ENCODE measurements at regions not wholly inside any gene's neighbourhood (a gene's known extent, or its start where the extent isn't known, plus 50 kb on each side); places are given as distances from the start of the nearest gene placed in this dataset.
"Not testable (repeated sequence)": the region's sequence is repeated elsewhere in the genome, so short reads cannot be mapped to it uniquely, and the experiment has no call there.

DNA sequence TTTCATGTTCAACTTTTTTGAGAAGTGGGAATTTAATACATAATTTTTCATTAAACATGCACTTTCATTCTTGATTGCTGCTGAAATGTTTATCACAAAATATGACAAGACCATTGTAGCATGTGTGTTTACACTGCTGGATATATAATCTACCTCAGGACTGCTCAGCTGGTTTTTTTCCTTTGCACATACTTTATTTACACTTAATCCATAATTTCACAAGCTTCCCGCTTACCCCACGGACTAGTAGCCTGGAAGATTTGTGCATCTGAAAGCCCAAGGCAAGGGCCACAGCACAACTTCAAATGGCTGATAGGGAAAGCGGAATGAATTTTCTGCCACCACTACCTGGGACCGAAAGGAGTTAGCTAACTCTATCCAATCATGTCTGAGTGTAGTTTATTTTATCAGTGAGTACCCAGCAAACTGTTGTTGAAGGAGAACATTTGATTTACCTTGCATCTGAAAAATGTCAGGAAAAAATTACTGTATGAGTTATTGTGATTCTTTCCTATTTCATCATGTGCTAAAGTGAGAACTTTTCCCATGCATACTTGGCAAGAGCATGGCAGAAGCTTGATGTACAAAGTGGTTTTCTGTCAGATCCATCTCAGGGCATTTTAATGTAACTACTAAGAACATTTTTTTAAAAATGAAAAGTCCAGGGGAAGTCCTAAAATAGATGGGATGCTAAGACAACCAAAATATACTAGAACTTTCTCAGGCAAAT lies 558.2 kb upstream of the USP24 start:
- no peaks in the 10 kb centered on the region for H3K36me3 ChIP-seq
- no peaks in the 10 kb centered on the region for H3K27me3 Mint-ChIP-seq (ENCODE audit: insufficient read depth, low read depth)
- no peaks in the 10 kb centered on the region for H4K20me1 ChIP-seq (ENCODE audit: low read depth)
- no peaks in the 10 kb centered on the region for H3K27me3 ChIP-seq
- H3K79me2 ChIP-seq (ENCODE audit: low read depth) = no peaks in the 10 kb centered on the region
- TF ChIP-seq, protein P1, sequence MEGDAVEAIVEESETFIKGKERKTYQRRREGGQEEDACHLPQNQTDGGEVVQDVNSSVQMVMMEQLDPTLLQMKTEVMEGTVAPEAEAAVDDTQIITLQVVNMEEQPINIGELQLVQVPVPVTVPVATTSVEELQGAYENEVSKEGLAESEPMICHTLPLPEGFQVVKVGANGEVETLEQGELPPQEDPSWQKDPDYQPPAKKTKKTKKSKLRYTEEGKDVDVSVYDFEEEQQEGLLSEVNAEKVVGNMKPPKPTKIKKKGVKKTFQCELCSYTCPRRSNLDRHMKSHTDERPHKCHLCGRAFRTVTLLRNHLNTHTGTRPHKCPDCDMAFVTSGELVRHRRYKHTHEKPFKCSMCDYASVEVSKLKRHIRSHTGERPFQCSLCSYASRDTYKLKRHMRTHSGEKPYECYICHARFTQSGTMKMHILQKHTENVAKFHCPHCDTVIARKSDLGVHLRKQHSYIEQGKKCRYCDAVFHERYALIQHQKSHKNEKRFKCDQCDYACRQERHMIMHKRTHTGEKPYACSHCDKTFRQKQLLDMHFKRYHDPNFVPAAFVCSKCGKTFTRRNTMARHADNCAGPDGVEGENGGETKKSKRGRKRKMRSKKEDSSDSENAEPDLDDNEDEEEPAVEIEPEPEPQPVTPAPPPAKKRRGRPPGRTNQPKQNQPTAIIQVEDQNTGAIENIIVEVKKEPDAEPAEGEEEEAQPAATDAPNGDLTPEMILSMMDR (IDR thresholded peaks at IDR 0.05) = no peak
- TF ChIP-seq EZH2phosphoT487 (IDR thresholded peaks at IDR 0.05) (no peak), EZH2 (IDR thresholded peaks at IDR 0.05) (no peak)
- peaks cover 3% of the 10 kb centered on the region for H3K4me1 Mint-ChIP-seq
- no peak overlapping the region for H3K4me3 ChIP-seq
- no peak for DNase-seq (ENCODE audit: low spot score)
- no peaks in the 10 kb centered on the region for H3K9me3 ChIP-seq (ENCODE audit: low read depth)
- H3K27ac Mint-ChIP-seq = no peak overlapping the region
- no peaks in the 10 kb centered on the region for H3K4me1 ChIP-seq
- no peak overlapping the region for H3K27ac ChIP-seq
- peaks cover 6% of the 10 kb centered on the region for H3K9me3 Mint-ChIP-seq
- H2AFZ ChIP-seq (replicated peaks) = no peak overlapping the region
- H3K36me3 Mint-ChIP-seq = no peaks in the 10 kb centered on the region
- no peak overlapping the region for H3K4me2 ChIP-seq
- H3F3A ChIP-seq (ENCODE audit: low read depth) = no peaks in the 10 kb centered on the region
- no peak overlapping the region for H3K4me3 Mint-ChIP-seq
- H3K9ac ChIP-seq = no peak overlapping the region

DNA sequence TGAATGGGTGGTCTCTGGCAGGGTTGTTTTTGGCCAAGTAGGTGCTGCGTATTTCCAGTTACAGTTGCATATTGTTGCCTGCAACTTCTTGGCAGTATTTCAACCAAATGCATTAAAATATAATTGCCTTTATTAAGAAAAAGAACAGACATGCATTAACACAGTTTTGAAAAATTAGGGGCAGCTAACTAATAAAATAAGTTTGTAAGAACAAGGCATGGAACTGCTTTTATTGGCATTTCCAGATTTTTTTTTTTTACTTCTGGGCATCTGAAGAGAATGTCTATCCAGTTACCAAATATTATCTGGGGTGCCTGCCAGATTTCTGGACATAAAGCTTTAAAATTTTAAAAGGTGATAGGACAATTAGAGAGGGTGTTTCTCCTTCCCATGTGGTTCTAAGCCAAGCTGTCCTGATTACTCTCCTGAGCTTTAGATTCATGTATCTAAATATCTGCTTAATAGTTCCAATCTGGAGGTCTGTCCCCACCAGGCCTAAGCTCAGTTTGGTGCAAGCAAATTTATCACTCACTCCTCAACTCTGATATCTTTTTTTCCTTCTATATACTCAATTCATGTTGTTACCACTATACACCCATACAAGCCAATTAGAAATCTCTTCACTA lies 553.3 kb upstream of the USP24 start:
- Histone ChIP-seq H3K9ac (no peak overlapping the region), H3F3A (ENCODE audit: low read depth) (no peaks in the 10 kb centered on the region), H4K20me1 (ENCODE audit: low read depth) (no peaks in the 10 kb centered on the region), H3K9me3 (ENCODE audit: low read depth) (no peaks in the 10 kb centered on the region), H3K4me2 (no peak overlapping the region), H3K27ac (no peak overlapping the region), H3K36me3 (no peaks in the 10 kb centered on the region), H3K79me2 (ENCODE audit: low read depth) (no peaks in the 10 kb centered on the region), H2AFZ (replicated peaks) (no peak overlapping the region), H3K4me3 (no peak overlapping the region), H3K27me3 (no peaks in the 10 kb centered on the region), H3K4me1 (no peaks in the 10 kb centered on the region)
- no peaks in the 10 kb centered on the region for H3K4me1 Mint-ChIP-seq
- TF ChIP-seq EZH2phosphoT487 (IDR thresholded peaks at IDR 0.05) = no peak
- TF ChIP-seq EZH2 (IDR thresholded peaks at IDR 0.05) = no peak
- TF ChIP-seq, protein P1 (IDR thresholded peaks at IDR 0.05) = no peak
- peaks cover 2% of the 10 kb centered on the region for H3K27me3 Mint-ChIP-seq (ENCODE audit: insufficient read depth, low read depth)
- H3K4me3 Mint-ChIP-seq = no peak overlapping the region
- no peak overlapping the region for H3K27ac Mint-ChIP-seq
- no peak for DNase-seq (ENCODE audit: low spot score)
- no peaks in the 10 kb centered on the region for H3K9me3 Mint-ChIP-seq
- H3K36me3 Mint-ChIP-seq = no peaks in the 10 kb centered on the region

DNA sequence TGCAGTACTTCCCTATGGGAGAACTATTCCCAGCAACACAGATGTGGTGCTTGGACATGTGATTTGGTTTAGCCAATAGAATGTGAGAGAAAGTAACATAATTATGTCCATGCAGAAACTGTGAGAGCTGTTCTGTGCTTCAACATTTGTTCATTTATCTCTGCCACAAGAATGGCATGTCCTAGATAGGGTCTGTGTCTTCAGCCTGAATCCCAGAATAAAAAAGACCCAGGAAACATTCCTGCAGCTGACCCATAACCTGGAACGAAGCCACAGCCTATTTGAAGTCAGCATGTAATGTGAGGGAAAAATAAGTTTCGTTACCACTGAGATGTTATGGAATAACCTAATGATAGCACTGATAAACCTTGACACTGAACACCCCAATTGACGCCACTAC lies 552.0 kb upstream of the USP24 start:
- no peaks in the 10 kb centered on the region for H3K9me3 ChIP-seq (ENCODE audit: low read depth)
- TF ChIP-seq EZH2 (IDR thresholded peaks at IDR 0.05) (no peak), EZH2phosphoT487 (IDR thresholded peaks at IDR 0.05) (no peak)
- TF ChIP-seq, protein P1 (IDR thresholded peaks at IDR 0.05) = no peak
- no peaks in the 10 kb centered on the region for H3F3A ChIP-seq (ENCODE audit: low read depth)
- H3K79me2 ChIP-seq (ENCODE audit: low read depth) = no peaks in the 10 kb centered on the region
- Mint-ChIP-seq H3K4me3 (no peak overlapping the region), H3K4me1 (no peaks in the 10 kb centered on the region), H3K27ac (no peak overlapping the region), H3K36me3 (no peaks in the 10 kb centered on the region), H3K9me3 (no peaks in the 10 kb centered on the region), H3K27me3 (ENCODE audit: insufficient read depth, low read depth) (peaks cover 3% of the 10 kb centered on the region)
- H3K9ac ChIP-seq = no peak overlapping the region
- H3K36me3 ChIP-seq = no peaks in the 10 kb centered on the region
- no peaks in the 10 kb centered on the region for H3K27me3 ChIP-seq
- H4K20me1 ChIP-seq (ENCODE audit: low read depth) = no peaks in the 10 kb centered on the region
- H3K4me2 ChIP-seq = no peak overlapping the region
- no peak for DNase-seq (ENCODE audit: low spot score)
- no peaks in the 10 kb centered on the region for H3K4me1 ChIP-seq
- H2AFZ ChIP-seq (replicated peaks) = no peak overlapping the region
- H3K27ac ChIP-seq = no peak overlapping the region
- H3K4me3 ChIP-seq = no peak overlapping the region

DNA sequence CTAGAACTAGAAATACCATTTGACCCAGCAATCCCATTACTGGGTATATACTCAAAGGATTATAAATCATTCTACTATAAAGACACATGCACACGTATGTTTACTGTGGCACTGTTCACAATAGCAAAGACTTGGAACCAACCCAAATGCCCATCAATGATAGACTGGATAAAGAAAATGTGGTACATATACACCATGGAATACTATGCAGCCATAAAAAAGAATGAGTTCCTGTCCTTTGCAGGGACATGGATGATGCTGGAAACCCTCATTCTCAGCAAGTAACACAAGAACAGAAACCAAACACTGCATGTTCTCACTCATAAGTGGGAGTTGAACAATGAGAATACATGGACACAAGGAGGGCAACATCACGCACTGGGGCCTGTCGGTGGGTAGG lies 550.3 kb upstream of the USP24 start:
- not testable (repeated sequence) for H3K36me3 Mint-ChIP-seq; H3K9me3 Mint-ChIP-seq; H3K27ac ChIP-seq; H3K27me3 ChIP-seq; H3K9me3 ChIP-seq (ENCODE audit: low read depth); H3K4me3 ChIP-seq; H2AFZ ChIP-seq (replicated peaks); H3K79me2 ChIP-seq (ENCODE audit: low read depth); H3K4me1 ChIP-seq; H3K27ac Mint-ChIP-seq; H3K4me2 ChIP-seq; H3K4me3 Mint-ChIP-seq; H3K4me1 Mint-ChIP-seq; H4K20me1 ChIP-seq (ENCODE audit: low read depth); H3K36me3 ChIP-seq; H3K27me3 Mint-ChIP-seq (ENCODE audit: insufficient read depth, low read depth); H3F3A ChIP-seq (ENCODE audit: low read depth); DNase-seq (ENCODE audit: low spot score); H3K9ac ChIP-seq

All from neural progenitor cell (in vitro differentiated cells).